ENCODE measurements at regions not wholly inside any gene's neighbourhood (a gene's known extent, or its start where the extent isn't known, plus 50 kb on each side); places are given as distances from the start of the nearest gene placed in this dataset.

DNA sequence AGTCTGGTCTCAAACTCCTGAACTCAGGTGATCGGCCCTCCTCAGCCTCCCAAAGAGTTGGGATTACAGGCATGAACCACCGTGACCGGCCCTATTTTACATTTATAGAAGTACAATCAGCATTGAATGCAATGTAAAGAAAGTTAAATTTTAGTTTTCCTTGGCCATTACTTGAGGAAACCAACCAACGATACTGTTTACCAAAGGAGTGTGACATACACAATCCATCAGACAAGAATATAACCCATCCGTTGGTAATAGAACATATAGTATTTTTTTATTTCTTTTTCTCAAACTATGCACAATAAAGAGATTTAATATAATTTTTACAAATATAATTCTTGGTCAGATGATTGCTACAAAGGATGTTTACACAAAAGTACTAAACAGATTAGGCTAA is 63.1 kb upstream of the MOCS2 start:
- Histone ChIP-seq H3K36me3 (ENCODE audit: control insufficient read depth in 4 of 4, insufficient read depth in 3 of 4, low read depth in 1 of 4, low read length in 3 of 4) (no peaks in the 10 kb centered on the region), H3K9ac (ENCODE audit: low read depth in 1 of 2, low read length in 2 of 2) (no peak overlapping the region), H3K4me1 (ENCODE audit: control insufficient read depth in 4 of 4, insufficient read depth in 4 of 4, low read length in 3 of 4) (peaks cover 0 to 7% (median 5%) of the 10 kb centered on the region in 4 donors), H3K9me3 (ENCODE audit: control insufficient read depth in 4 of 4, low read length in 3 of 4) (no peaks in the 10 kb centered on the region), H3K4me3 (ENCODE audit: low read depth in 1 of 3, low read length in 3 of 3) (no peak overlapping the region), H3K27ac (ENCODE audit: low read depth in 1 of 2, low read length in 2 of 2) (no peak overlapping the region), H3K27me3 (ENCODE audit: control insufficient read depth in 4 of 4, insufficient read depth in 4 of 4, low read length in 3 of 4) (no peaks in the 10 kb centered on the region)
- DNase-seq (ENCODE audit: low spot score), result no peak
- 88% methylated on average over 5 of the region's 5 CpGs for WGBS
- TF ChIP-seq, protein P1, sequence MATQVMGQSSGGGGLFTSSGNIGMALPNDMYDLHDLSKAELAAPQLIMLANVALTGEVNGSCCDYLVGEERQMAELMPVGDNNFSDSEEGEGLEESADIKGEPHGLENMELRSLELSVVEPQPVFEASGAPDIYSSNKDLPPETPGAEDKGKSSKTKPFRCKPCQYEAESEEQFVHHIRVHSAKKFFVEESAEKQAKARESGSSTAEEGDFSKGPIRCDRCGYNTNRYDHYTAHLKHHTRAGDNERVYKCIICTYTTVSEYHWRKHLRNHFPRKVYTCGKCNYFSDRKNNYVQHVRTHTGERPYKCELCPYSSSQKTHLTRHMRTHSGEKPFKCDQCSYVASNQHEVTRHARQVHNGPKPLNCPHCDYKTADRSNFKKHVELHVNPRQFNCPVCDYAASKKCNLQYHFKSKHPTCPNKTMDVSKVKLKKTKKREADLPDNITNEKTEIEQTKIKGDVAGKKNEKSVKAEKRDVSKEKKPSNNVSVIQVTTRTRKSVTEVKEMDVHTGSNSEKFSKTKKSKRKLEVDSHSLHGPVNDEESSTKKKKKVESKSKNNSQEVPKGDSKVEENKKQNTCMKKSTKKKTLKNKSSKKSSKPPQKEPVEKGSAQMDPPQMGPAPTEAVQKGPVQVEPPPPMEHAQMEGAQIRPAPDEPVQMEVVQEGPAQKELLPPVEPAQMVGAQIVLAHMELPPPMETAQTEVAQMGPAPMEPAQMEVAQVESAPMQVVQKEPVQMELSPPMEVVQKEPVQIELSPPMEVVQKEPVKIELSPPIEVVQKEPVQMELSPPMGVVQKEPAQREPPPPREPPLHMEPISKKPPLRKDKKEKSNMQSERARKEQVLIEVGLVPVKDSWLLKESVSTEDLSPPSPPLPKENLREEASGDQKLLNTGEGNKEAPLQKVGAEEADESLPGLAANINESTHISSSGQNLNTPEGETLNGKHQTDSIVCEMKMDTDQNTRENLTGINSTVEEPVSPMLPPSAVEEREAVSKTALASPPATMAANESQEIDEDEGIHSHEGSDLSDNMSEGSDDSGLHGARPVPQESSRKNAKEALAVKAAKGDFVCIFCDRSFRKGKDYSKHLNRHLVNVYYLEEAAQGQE (IDR thresholded peaks at IDR 0.05), result no peak

DNA sequence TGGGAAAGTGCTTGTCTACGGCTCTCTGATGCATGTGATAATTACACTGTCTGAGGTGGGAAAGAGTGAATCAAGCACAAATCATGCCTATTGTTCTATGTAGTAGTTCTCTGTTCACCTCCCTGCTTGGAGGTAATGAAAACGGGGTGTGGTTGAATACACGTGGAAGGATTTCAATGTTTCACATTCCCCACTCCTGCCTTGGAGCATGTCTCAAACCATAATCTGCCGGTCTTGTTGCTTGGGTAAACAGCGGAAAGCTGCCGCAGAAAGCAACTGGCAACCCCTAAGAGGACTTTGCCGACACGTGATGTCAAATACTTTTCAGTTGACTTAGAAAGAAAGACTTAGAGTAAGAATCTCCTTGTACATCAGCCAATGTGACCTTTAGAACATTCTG is 63.5 kb upstream of the MOCS2 start:
- 84% methylated on average over 8 of the region's 8 CpGs for WGBS
- Histone ChIP-seq H3K4me3 (ENCODE audit: low read depth in 1 of 3, low read length in 3 of 3) (no peak overlapping the region), H3K36me3 (ENCODE audit: control insufficient read depth in 4 of 4, insufficient read depth in 3 of 4, low read depth in 1 of 4, low read length in 3 of 4) (no peaks in the 10 kb centered on the region), H3K27ac (ENCODE audit: low read depth in 1 of 2, low read length in 2 of 2) (no peak overlapping the region), H3K9ac (ENCODE audit: low read depth in 1 of 2, low read length in 2 of 2) (no peak overlapping the region), H3K27me3 (ENCODE audit: control insufficient read depth in 4 of 4, insufficient read depth in 4 of 4, low read length in 3 of 4) (no peaks in the 10 kb centered on the region), H3K4me1 (ENCODE audit: control insufficient read depth in 4 of 4, insufficient read depth in 4 of 4, low read length in 3 of 4) (peaks cover 0 to 3% (median 1%) of the 10 kb centered on the region in 4 donors), H3K9me3 (ENCODE audit: control insufficient read depth in 4 of 4, low read length in 3 of 4) (no peaks in the 10 kb centered on the region)
- DNase-seq (ENCODE audit: low spot score), result no peak
- TF ChIP-seq, protein P2, sequence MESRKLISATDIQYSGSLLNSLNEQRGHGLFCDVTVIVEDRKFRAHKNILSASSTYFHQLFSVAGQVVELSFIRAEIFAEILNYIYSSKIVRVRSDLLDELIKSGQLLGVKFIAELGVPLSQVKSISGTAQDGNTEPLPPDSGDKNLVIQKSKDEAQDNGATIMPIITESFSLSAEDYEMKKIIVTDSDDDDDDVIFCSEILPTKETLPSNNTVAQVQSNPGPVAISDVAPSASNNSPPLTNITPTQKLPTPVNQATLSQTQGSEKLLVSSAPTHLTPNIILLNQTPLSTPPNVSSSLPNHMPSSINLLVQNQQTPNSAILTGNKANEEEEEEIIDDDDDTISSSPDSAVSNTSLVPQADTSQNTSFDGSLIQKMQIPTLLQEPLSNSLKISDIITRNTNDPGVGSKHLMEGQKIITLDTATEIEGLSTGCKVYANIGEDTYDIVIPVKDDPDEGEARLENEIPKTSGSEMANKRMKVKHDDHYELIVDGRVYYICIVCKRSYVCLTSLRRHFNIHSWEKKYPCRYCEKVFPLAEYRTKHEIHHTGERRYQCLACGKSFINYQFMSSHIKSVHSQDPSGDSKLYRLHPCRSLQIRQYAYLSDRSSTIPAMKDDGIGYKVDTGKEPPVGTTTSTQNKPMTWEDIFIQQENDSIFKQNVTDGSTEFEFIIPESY (IDR thresholded peaks at IDR 0.05), result no peak
- TF ChIP-seq, protein P1 (IDR thresholded peaks at IDR 0.05), result no peak
- TF ChIP-seq FOXA1 (IDR thresholded peaks at IDR 0.05) (no peak), RAD21 (IDR thresholded peaks at IDR 0.05) (no peak), EGR1 (IDR thresholded peaks at IDR 0.05; ENCODE audit: low read depth in 2 of 2) (no peak), YY1 (IDR thresholded peaks at IDR 0.05) (no peak), TAF1 (conservative IDR thresholded peaks at IDR 0.05) (no peak), NR2F2 (IDR thresholded peaks at IDR 0.05) (no peak), SP1 (IDR thresholded peaks at IDR 0.05) (no peak), HNF4G (IDR thresholded peaks at IDR 0.05) (no peak), FOXA2 (IDR thresholded peaks at IDR 0.05) (no peak), JUND (IDR thresholded peaks at IDR 0.05) (no peak)
- TF ChIP-seq, protein P3, sequence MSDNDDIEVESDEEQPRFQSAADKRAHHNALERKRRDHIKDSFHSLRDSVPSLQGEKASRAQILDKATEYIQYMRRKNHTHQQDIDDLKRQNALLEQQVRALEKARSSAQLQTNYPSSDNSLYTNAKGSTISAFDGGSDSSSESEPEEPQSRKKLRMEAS (IDR thresholded peaks at IDR 0.05), result no peak
- TF ChIP-seq, protein P4, sequence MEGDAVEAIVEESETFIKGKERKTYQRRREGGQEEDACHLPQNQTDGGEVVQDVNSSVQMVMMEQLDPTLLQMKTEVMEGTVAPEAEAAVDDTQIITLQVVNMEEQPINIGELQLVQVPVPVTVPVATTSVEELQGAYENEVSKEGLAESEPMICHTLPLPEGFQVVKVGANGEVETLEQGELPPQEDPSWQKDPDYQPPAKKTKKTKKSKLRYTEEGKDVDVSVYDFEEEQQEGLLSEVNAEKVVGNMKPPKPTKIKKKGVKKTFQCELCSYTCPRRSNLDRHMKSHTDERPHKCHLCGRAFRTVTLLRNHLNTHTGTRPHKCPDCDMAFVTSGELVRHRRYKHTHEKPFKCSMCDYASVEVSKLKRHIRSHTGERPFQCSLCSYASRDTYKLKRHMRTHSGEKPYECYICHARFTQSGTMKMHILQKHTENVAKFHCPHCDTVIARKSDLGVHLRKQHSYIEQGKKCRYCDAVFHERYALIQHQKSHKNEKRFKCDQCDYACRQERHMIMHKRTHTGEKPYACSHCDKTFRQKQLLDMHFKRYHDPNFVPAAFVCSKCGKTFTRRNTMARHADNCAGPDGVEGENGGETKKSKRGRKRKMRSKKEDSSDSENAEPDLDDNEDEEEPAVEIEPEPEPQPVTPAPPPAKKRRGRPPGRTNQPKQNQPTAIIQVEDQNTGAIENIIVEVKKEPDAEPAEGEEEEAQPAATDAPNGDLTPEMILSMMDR (IDR thresholded peaks at IDR 0.05; ENCODE audit: low read depth, low read length, missing input control), result no peak
- TF ChIP-seq, protein P5, sequence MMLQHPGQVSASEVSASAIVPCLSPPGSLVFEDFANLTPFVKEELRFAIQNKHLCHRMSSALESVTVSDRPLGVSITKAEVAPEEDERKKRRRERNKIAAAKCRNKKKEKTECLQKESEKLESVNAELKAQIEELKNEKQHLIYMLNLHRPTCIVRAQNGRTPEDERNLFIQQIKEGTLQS (IDR thresholded peaks at IDR 0.05), result no peak

All from liver (tissue), 8 donors.